OCI-LY7 (cell line): ENCODE measurements at regions not wholly inside any gene's neighbourhood (a gene's known extent, or its start where the extent isn't known, plus 50 kb on each side); places are given as distances from the start of the nearest gene placed in this dataset.

Source experiments
- BruUV-seq: library from RNA; stranded (reverse); fragments of 400-500 nt; replicated peaks from 2 replicates; lab custom pipeline; 2021; lab: Mats Ljungman, UMichigan
- CTCF ChIA-PET: fragments of 300-600 bp; sonication (Branson Sonifier 250); formaldehyde crosslinking; loops from one replicate; lab custom pipeline; 2022; ENCODE audit warnings: antibody characterized with exemption; ENCODE audit not compliant: unreplicated experiment; lab: Charles Lee
- POLR2A ChIA-PET: fragments of 300-600 bp; sonication (Branson Sonifier 250); formaldehyde crosslinking; loops from one replicate; lab custom pipeline; 2022; ENCODE audit warnings: antibody characterized with exemption; lab: Charles Lee
- DNase-seq: peaks from one replicate; pipeline ENCODE4 v3.0.0-alpha.2; 2015; ENCODE audit warnings: low spot score
- H2AFZ ChIP-seq: fragments of 200-600 bp; sonication (generic), shearing (Covaris generic); 2 replicates; pipeline ENCODE4 v1.6.1; 2014; ENCODE audit warnings: mild to moderate bottlenecking, antibody characterized with exemption, low read length, moderate library complexity
- H3K27ac ChIP-seq: fragments of 200-600 bp; sonication (generic); 2 replicates; pipeline ENCODE4 v1.5.1; 2014; ENCODE audit warnings: mixed run types, low read depth, mild to moderate bottlenecking, moderate library complexity, low read length, inconsistent platforms; ENCODE audit not compliant: poor library complexity, severe bottlenecking
- H3K36me3 ChIP-seq: fragments of 200-600 bp; sonication (generic); 2 replicates; pipeline ENCODE4 v1.6.1; 2014; ENCODE audit warnings: mild to moderate bottlenecking, antibody characterized with exemption, low read length, moderate library complexity, mixed read lengths; ENCODE audit not compliant: insufficient read depth
- H3K4me1 ChIP-seq: fragments of 200-600 bp; sonication (generic); 2 replicates; pipeline ENCODE4 v1.5.1; 2014; ENCODE audit warnings: mild to moderate bottlenecking, low read length; ENCODE audit not compliant: insufficient read depth, poor library complexity, severe bottlenecking
- H3K4me2 ChIP-seq: fragments of 200-600 bp; sonication (generic); 2 replicates; pipeline ENCODE4 v1.6.1; 2014; ENCODE audit warnings: mild to moderate bottlenecking, low read length
- H3K4me3 ChIP-seq: fragments of 200-600 bp; sonication (generic); 2 replicates; pipeline ENCODE4 v1.5.1; 2014; ENCODE audit warnings: mild to moderate bottlenecking, low read depth, low read length; ENCODE audit not compliant: poor library complexity, severe bottlenecking
- H3K79me2 ChIP-seq: fragments of 200-600 bp; sonication (generic); 2 replicates; pipeline ENCODE4 v1.6.1; 2016; ENCODE audit warnings: low read depth, mild to moderate bottlenecking, low read length, moderate library complexity, mixed read lengths; ENCODE audit not compliant: insufficient read depth
- H3K9me2 ChIP-seq: fragments of 200-600 bp; sonication (generic); 2 replicates; pipeline ENCODE4 v1.6.1; 2016; ENCODE audit warnings: mild to moderate bottlenecking, low read length, mixed read lengths; ENCODE audit not compliant: insufficient read depth
- H3K9me3 ChIP-seq: fragments of 200-600 bp; sonication (generic); 2 replicates; pipeline ENCODE4 v1.6.1; 2014; ENCODE audit warnings: mild to moderate bottlenecking, mixed run types, low read length, mixed read lengths
- H4K20me1 ChIP-seq: fragments of 200-600 bp; sonication (generic); 2 replicates; pipeline ENCODE4 v1.6.1; 2014; ENCODE audit warnings: mild to moderate bottlenecking, antibody characterized with exemption, low read length, moderate library complexity, mixed read lengths; ENCODE audit not compliant: insufficient read depth
- EZH2phosphoT487 ChIP-seq: fragments of 200-600 bp; sonication (generic); IDR thresholded peaks from 2 replicates; pipeline ENCODE4 v1.6.1; 2018; ENCODE audit warnings: low read depth, borderline replicate concordance, mild to moderate bottlenecking, mixed run types, antibody characterized with exemption, low read length, moderate library complexity, mixed read lengths
- intact Hi-C: fragments of 100-400 bp; cut with micrococcal nuclease; formaldehyde crosslinking; loops from one replicate; pipeline ENCODE4 v1.10.0; 2022; ENCODE audit not compliant: unreplicated experiment
- TF ChIP-seq, protein P1 (sequence below): fragments of 200-600 bp; sonication (generic); conservative IDR thresholded peaks from 2 replicates; pipeline ENCODE4 v1.5.1; 2014; ENCODE audit warnings: mild to moderate bottlenecking, antibody characterized with exemption, low read length, moderate library complexity, mixed read lengths

- H3K4me3 ChIP-seq: no peak overlapping the region
- BruUV-seq: no TSS peak
- TF ChIP-seq, protein P1, sequence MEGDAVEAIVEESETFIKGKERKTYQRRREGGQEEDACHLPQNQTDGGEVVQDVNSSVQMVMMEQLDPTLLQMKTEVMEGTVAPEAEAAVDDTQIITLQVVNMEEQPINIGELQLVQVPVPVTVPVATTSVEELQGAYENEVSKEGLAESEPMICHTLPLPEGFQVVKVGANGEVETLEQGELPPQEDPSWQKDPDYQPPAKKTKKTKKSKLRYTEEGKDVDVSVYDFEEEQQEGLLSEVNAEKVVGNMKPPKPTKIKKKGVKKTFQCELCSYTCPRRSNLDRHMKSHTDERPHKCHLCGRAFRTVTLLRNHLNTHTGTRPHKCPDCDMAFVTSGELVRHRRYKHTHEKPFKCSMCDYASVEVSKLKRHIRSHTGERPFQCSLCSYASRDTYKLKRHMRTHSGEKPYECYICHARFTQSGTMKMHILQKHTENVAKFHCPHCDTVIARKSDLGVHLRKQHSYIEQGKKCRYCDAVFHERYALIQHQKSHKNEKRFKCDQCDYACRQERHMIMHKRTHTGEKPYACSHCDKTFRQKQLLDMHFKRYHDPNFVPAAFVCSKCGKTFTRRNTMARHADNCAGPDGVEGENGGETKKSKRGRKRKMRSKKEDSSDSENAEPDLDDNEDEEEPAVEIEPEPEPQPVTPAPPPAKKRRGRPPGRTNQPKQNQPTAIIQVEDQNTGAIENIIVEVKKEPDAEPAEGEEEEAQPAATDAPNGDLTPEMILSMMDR: no peak
- TF ChIP-seq EZH2phosphoT487: no peak
- H3K9me2 ChIP-seq: no peaks in the 10 kb centered on the region
- H3K27ac ChIP-seq: no peak overlapping the region
- intact Hi-C loops: no loop called here
- H3K36me3 ChIP-seq: no peaks in the 10 kb centered on the region
- CTCF ChIA-PET: no interaction called here
- H4K20me1 ChIP-seq: no peaks in the 10 kb centered on the region
- H3K4me1 ChIP-seq: no peaks in the 10 kb centered on the region
- H2AFZ ChIP-seq: no peak overlapping the region
- POLR2A ChIA-PET: no interaction called here
- no peaks in the 10 kb centered on the region for H3K9me3 ChIP-seq
- DNase-seq: no peak
- H3K4me2 ChIP-seq: no peak overlapping the region
- no peaks in the 10 kb centered on the region for H3K79me2 ChIP-seq
Observed at GRCh38 chr3:106740116-106740515, 637.1 kb upstream of the CCDC54 start.

GRCh38 chr3:106745344-106746168, 631.7 kb upstream of the CCDC54 start:
- no peak for TF ChIP-seq EZH2phosphoT487
- TF ChIP-seq, protein P1: no peak
- H3K4me3 ChIP-seq: no peak overlapping the region
- no peak for DNase-seq
- H3K4me2 ChIP-seq: no peak overlapping the region
- no peaks in the 10 kb centered on the region for H3K4me1 ChIP-seq
- CTCF ChIA-PET: no interaction called here
- no peak overlapping the region for H2AFZ ChIP-seq
- intact Hi-C loops: no loop called here
- H3K9me3 ChIP-seq: no peaks in the 10 kb centered on the region
- H3K9me2 ChIP-seq: no peaks in the 10 kb centered on the region
- POLR2A ChIA-PET: interaction anchor here (0.6 to 0.7 kb wide), 3 partner anchors 136 to 930 kb away, joined by 3 to 4 read pairs (median 4); no protein-coding TSS in a partner anchor
- BruUV-seq: no TSS peak
- H3K79me2 ChIP-seq: no peaks in the 10 kb centered on the region
- no peaks in the 10 kb centered on the region for H3K36me3 ChIP-seq
- no peaks in the 10 kb centered on the region for H4K20me1 ChIP-seq
- no peak overlapping the region for H3K27ac ChIP-seq

GRCh38 chr3:106746286-106746685, 631.0 kb upstream of the CCDC54 start:
- Histone ChIP-seq H3K4me1 (no peaks in the 10 kb centered on the region), H3K9me3 (no peaks in the 10 kb centered on the region), H4K20me1 (no peaks in the 10 kb centered on the region), H3K9me2 (no peaks in the 10 kb centered on the region), H3K4me3 (no peak overlapping the region), H3K27ac (no peak overlapping the region), H3K4me2 (no peak overlapping the region), H3K79me2 (no peaks in the 10 kb centered on the region), H3K36me3 (no peaks in the 10 kb centered on the region), H2AFZ (no peak overlapping the region)
- DNase-seq: no peak
- ChIA-PET CTCF (no interaction called here), POLR2A (no interaction called here)
- TF ChIP-seq, protein P1: no peak
- TF ChIP-seq EZH2phosphoT487: no peak
- intact Hi-C loops: no loop called here
- BruUV-seq: no TSS peak
